ENCODE measurements at regions not wholly inside any gene's neighbourhood (a gene's known extent, or its start where the extent isn't known, plus 50 kb on each side); places are given as distances from the start of the nearest gene placed in this dataset.

DNA sequence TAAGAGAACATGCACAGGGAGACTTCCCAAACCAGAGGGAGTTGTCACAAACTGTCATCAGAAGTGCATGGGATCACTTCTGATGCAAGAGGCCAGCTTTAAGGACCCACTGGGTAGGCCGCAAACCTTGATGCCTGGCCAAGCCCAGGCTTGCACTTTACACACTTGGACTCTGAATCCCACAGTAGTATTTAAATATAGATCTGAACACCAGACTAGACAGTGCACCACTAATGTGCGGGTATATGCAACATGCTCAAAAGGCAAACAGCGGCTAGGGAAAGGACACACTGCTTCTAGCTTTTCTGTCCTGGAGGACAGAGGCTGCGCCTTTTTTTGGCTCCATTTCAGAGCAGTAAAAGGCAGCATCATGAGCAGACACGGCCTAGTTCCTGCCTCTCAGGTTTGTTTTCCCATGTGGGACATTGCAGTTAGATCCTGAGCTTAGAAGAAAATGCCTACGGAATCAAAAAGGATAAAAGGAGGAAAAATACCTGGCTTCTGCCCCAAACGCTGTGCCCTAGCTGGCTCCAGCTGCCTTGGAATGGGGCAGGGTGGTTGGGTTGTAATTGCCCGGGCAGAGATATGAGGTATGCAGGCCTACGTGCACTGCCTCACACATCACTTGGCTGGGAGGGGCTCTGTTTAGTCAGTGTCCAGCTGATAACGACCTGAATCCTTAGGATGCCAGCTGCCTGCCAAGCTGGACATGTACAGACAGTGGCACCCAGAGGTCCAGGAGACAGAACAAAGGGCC, 84.5 kb upstream of the EGLN3 start:
- Histone ChIP-seq H3K9me3 (ENCODE audit: control insufficient read depth in 2 of 2, low read length in 2 of 2) (no peaks in the 10 kb centered on the region), H3K4me1 (ENCODE audit: control insufficient read depth, insufficient read depth, low read length) (peaks cover 17% of the 10 kb centered on the region), H3K27ac (ENCODE audit: low read length) (peak overlapping the region; percentile 24), H3K4me3 (ENCODE audit: low read length in 2 of 2) (no peak overlapping the region), H3K36me3 (ENCODE audit: control insufficient read depth in 2 of 2, insufficient read depth in 2 of 2, low read length in 2 of 2) (no peaks in the 10 kb centered on the region), H3K27me3 (ENCODE audit: control insufficient read depth in 1 of 2, insufficient read depth in 2 of 2, low read length in 2 of 2) (no peaks in the 10 kb centered on the region), H3K9ac (ENCODE audit: low read length in 2 of 2) (no peak overlapping the region)

DNA sequence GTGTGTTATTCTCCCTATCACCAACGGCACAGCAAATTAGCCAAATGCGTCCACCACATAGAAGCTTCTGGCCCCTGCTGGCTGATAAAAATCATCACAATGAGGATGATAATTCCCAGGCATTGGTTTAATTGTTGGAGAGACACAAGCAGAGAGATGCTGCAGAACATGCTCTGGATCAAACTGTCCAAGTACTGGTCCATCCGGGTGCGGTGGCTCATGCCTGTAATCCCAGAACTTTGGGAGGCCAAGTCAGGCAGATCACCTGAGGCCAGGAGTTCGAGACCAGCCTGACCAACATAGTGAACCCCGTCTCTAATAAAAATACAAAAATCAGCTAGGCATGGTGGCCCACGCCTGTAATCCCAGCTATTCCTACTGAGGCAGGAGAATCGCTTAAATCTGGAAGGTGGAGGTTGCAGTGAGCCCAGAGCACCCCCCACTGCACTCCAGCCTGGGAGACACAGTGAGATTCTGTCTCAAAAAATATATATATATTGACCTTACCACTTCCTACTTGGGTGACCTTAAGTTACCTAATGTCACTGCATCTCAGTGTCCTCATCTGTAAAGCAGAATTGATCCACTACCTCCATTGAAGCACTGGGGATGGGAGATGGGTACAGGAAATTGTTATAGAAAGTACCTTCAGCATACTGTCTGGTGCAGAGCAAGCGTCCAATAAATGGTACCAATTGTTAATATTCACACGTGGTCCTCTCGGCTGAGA, 83.7 kb upstream of the EGLN3 start:
- Histone ChIP-seq H3K9me3 (ENCODE audit: control insufficient read depth in 2 of 2, low read length in 2 of 2) (no peaks in the 10 kb centered on the region), H3K27me3 (ENCODE audit: control insufficient read depth in 1 of 2, insufficient read depth in 2 of 2, low read length in 2 of 2) (no peaks in the 10 kb centered on the region), H3K4me3 (ENCODE audit: low read length in 2 of 2) (no peak overlapping the region), H3K27ac (ENCODE audit: low read length) (no peak overlapping the region), H3K36me3 (ENCODE audit: control insufficient read depth in 2 of 2, insufficient read depth in 2 of 2, low read length in 2 of 2) (no peaks in the 10 kb centered on the region), H3K4me1 (ENCODE audit: control insufficient read depth, insufficient read depth, low read length) (peaks cover 19% of the 10 kb centered on the region), H3K9ac (ENCODE audit: low read length in 2 of 2) (no peak overlapping the region)

DNA sequence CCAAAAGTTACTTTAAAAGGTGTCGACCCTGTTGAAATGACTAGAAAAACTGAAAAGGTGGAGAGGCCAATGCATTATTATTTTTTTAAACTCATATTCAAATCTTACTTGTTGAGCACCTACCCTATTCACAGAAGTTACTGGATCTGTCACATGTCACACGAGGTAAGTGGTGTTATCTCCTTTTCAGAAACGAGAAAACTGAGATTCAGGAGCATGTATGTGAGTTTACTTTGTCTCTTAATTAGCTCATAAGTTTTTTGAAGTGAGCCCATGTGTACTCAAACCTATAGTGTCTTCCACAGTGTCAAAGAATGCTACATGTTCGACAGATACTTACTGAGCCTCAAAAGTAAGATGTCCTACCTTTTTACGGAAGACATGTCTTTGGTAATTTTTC, 81.8 kb upstream of the EGLN3 start:
- Histone ChIP-seq H3K9me3 (ENCODE audit: control insufficient read depth in 2 of 2, low read length in 2 of 2) (no peaks in the 10 kb centered on the region), H3K36me3 (ENCODE audit: control insufficient read depth in 2 of 2, insufficient read depth in 2 of 2, low read length in 2 of 2) (no peaks in the 10 kb centered on the region), H3K27ac (ENCODE audit: low read length) (no peak overlapping the region), H3K4me3 (ENCODE audit: low read length in 2 of 2) (no peak overlapping the region), H3K9ac (ENCODE audit: low read length in 2 of 2) (no peak overlapping the region), H3K4me1 (ENCODE audit: control insufficient read depth, insufficient read depth, low read length) (peaks cover 18% of the 10 kb centered on the region), H3K27me3 (ENCODE audit: control insufficient read depth in 1 of 2, insufficient read depth in 2 of 2, low read length in 2 of 2) (no peaks in the 10 kb centered on the region)

GRCh38 chr14:34030864-34031263, 80.0 kb upstream of the EGLN3 start:
- Histone ChIP-seq H3K4me1 (ENCODE audit: control insufficient read depth, insufficient read depth, low read length) (peaks cover 18% of the 10 kb centered on the region), H3K27ac (ENCODE audit: low read length) (no peak overlapping the region), H3K9ac (ENCODE audit: low read length in 2 of 2) (no peak overlapping the region), H3K4me3 (ENCODE audit: low read length in 2 of 2) (no peak overlapping the region), H3K36me3 (ENCODE audit: control insufficient read depth in 2 of 2, insufficient read depth in 2 of 2, low read length in 2 of 2) (no peaks in the 10 kb centered on the region), H3K9me3 (ENCODE audit: control insufficient read depth in 2 of 2, low read length in 2 of 2) (no peaks in the 10 kb centered on the region), H3K27me3 (ENCODE audit: control insufficient read depth in 1 of 2, insufficient read depth in 2 of 2, low read length in 2 of 2) (no peaks in the 10 kb centered on the region)

GRCh38 chr14:34029921-34030334, 79.1 kb upstream of the EGLN3 start:
- Histone ChIP-seq H3K27ac (ENCODE audit: low read length) (no peak overlapping the region), H3K27me3 (ENCODE audit: control insufficient read depth in 1 of 2, insufficient read depth in 2 of 2, low read length in 2 of 2) (no peaks in the 10 kb centered on the region), H3K4me3 (ENCODE audit: low read length in 2 of 2) (no peak overlapping the region), H3K9ac (ENCODE audit: low read length in 2 of 2) (no peak overlapping the region), H3K36me3 (ENCODE audit: control insufficient read depth in 2 of 2, insufficient read depth in 2 of 2, low read length in 2 of 2) (no peaks in the 10 kb centered on the region), H3K4me1 (ENCODE audit: control insufficient read depth, insufficient read depth, low read length) (peaks cover 9% of the 10 kb centered on the region), H3K9me3 (ENCODE audit: control insufficient read depth in 2 of 2, low read length in 2 of 2) (no peaks in the 10 kb centered on the region)

DNA sequence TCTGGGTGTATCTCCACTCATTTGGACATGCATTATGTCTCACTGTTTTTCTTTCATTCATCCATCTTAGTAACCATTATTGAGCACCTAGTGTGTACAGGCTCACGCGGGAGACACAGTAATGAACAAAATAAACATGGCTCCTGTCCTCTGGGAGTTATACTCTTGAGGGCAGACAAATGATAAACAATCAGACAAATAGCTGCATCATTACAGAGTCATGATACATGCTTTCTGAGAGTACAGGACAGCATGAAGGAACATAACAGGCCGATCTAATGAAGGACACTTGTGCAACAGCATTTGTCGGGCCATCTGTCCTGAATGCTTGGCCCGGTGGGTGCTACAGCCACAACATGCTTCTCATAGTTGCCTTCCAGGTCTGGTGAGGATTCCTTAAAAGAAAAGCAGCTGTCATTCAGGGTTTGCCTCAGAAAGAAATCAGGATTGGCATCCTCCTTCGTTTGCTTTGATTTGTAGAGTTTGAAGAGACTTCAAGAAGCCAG, 77.2 kb upstream of the EGLN3 start:
- Histone ChIP-seq H3K9me3 (ENCODE audit: control insufficient read depth in 2 of 2, low read length in 2 of 2) (no peaks in the 10 kb centered on the region), H3K27ac (ENCODE audit: low read length) (no peak overlapping the region), H3K36me3 (ENCODE audit: control insufficient read depth in 2 of 2, insufficient read depth in 2 of 2, low read length in 2 of 2) (no peaks in the 10 kb centered on the region)

GRCh38 chr14:34027130-34027989, 76.5 kb upstream of the EGLN3 start:
- Histone ChIP-seq H3K4me1 (ENCODE audit: control insufficient read depth, insufficient read depth, low read length) (peaks cover 9% of the 10 kb centered on the region), H3K27me3 (ENCODE audit: control insufficient read depth in 1 of 2, insufficient read depth in 2 of 2, low read length in 2 of 2) (no peaks in the 10 kb centered on the region), H3K27ac (ENCODE audit: low read length) (no peak overlapping the region)

More for the DNA sequence above, 77.2 kb upstream of the EGLN3 start:
- H3K4me3 ChIP-seq (ENCODE audit: low read length in 2 of 2), result no peak overlapping the region
- H3K9ac ChIP-seq (ENCODE audit: low read length in 2 of 2), result no peak overlapping the region
- peaks cover 9% of the 10 kb centered on the region for H3K4me1 ChIP-seq (ENCODE audit: control insufficient read depth, insufficient read depth, low read length)
- no peaks in the 10 kb centered on the region for H3K27me3 ChIP-seq (ENCODE audit: control insufficient read depth in 1 of 2, insufficient read depth in 2 of 2, low read length in 2 of 2)

GRCh38 chr14:34025325-34026017, 74.6 kb upstream of the EGLN3 start:
- no peak overlapping the region for H3K9ac ChIP-seq (ENCODE audit: low read length in 2 of 2)
- H3K4me1 ChIP-seq (ENCODE audit: control insufficient read depth, insufficient read depth, low read length), result peaks cover 3% of the 10 kb centered on the region
- H3K27ac ChIP-seq (ENCODE audit: low read length), result no peak overlapping the region
- H3K27me3 ChIP-seq (ENCODE audit: control insufficient read depth in 1 of 2, insufficient read depth in 2 of 2, low read length in 2 of 2), result no peaks in the 10 kb centered on the region
- no peak overlapping the region for H3K4me3 ChIP-seq (ENCODE audit: low read length in 2 of 2)
- no peaks in the 10 kb centered on the region for H3K36me3 ChIP-seq (ENCODE audit: control insufficient read depth in 2 of 2, insufficient read depth in 2 of 2, low read length in 2 of 2)
- no peaks in the 10 kb centered on the region for H3K9me3 ChIP-seq (ENCODE audit: control insufficient read depth in 2 of 2, low read length in 2 of 2)

More at GRCh38 chr14:34027130-34027989, 76.5 kb upstream of the EGLN3 start:
- Histone ChIP-seq H3K9me3 (ENCODE audit: control insufficient read depth in 2 of 2, low read length in 2 of 2) (no peaks in the 10 kb centered on the region), H3K9ac (ENCODE audit: low read length in 2 of 2) (no peak overlapping the region), H3K36me3 (ENCODE audit: control insufficient read depth in 2 of 2, insufficient read depth in 2 of 2, low read length in 2 of 2) (no peaks in the 10 kb centered on the region), H3K4me3 (ENCODE audit: low read length in 2 of 2) (no peak overlapping the region)

- Histone ChIP-seq H3K27me3 (ENCODE audit: control insufficient read depth in 1 of 2, insufficient read depth in 2 of 2, low read length in 2 of 2) (no peaks in the 10 kb centered on the region), H3K9me3 (ENCODE audit: control insufficient read depth in 2 of 2, low read length in 2 of 2) (no peaks in the 10 kb centered on the region), H3K27ac (ENCODE audit: low read length) (no peak overlapping the region), H3K36me3 (ENCODE audit: control insufficient read depth in 2 of 2, insufficient read depth in 2 of 2, low read length in 2 of 2) (no peaks in the 10 kb centered on the region), H3K4me3 (ENCODE audit: low read length in 2 of 2) (no peak overlapping the region), H3K4me1 (ENCODE audit: control insufficient read depth, insufficient read depth, low read length) (peaks cover 3% of the 10 kb centered on the region), H3K9ac (ENCODE audit: low read length in 2 of 2) (no peak overlapping the region)
Measured at GRCh38 chr14:34024768-34025144, 73.9 kb upstream of the EGLN3 start.

All from stomach smooth muscle (tissue), 2 donors.